ENCODE measurements at regions not wholly inside any gene's neighbourhood (a gene's known extent, or its start where the extent isn't known, plus 50 kb on each side); places are given as distances from the start of the nearest gene placed in this dataset.
"Not testable (repeated sequence)": the region's sequence is repeated elsewhere in the genome, so short reads cannot be mapped to it uniquely, and the experiment has no call there.

DNA sequence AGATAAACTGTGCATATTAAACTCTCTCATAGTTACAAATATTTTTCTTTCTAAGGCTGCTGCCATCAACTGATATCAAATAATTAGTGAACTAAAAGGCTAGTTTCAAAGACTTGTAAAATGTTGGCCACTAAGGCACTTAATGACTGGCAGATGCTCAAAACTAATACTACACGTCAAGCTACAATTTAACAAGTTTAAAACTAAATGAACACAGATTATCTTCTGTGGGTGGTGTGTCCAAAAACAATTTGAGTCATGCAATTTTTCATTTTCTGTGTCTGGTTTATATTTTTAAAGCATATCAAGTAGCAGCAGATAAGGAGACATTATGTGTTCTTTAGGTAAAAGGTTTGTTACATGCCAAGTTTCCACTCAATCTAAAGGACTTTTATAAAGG, 665.1 kb downstream of the EFNA5 start:
- Histone ChIP-seq H3K9ac (ENCODE audit: low read length) (no peak overlapping the region), H4K20me1 (ENCODE audit: insufficient read depth, low read length) (no peaks in the 10 kb centered on the region), H3K4me3 (ENCODE audit: low read length) (no peak overlapping the region), H3K36me3 (replicated peaks; ENCODE audit: low read depth, low read length) (no peaks in the 10 kb centered on the region), H3K27me3 (ENCODE audit: low read depth, low read length) (no peaks in the 10 kb centered on the region), H3K4me2 (ENCODE audit: low read length) (no peak overlapping the region), H3K79me2 (ENCODE audit: low read length) (no peaks in the 10 kb centered on the region), H2AFZ (ENCODE audit: low read depth, low read length) (no peak overlapping the region), H3K4me1 (ENCODE audit: low read length) (no peaks in the 10 kb centered on the region), H3K27ac (ENCODE audit: low read length) (no peak overlapping the region), H3K9me3 (ENCODE audit: insufficient read depth, low read length) (no peaks in the 10 kb centered on the region)
- TF ChIP-seq, protein P1, sequence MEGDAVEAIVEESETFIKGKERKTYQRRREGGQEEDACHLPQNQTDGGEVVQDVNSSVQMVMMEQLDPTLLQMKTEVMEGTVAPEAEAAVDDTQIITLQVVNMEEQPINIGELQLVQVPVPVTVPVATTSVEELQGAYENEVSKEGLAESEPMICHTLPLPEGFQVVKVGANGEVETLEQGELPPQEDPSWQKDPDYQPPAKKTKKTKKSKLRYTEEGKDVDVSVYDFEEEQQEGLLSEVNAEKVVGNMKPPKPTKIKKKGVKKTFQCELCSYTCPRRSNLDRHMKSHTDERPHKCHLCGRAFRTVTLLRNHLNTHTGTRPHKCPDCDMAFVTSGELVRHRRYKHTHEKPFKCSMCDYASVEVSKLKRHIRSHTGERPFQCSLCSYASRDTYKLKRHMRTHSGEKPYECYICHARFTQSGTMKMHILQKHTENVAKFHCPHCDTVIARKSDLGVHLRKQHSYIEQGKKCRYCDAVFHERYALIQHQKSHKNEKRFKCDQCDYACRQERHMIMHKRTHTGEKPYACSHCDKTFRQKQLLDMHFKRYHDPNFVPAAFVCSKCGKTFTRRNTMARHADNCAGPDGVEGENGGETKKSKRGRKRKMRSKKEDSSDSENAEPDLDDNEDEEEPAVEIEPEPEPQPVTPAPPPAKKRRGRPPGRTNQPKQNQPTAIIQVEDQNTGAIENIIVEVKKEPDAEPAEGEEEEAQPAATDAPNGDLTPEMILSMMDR (IDR thresholded peaks at IDR 0.05; ENCODE audit: low read depth, low read length), result no peak
- TF ChIP-seq EZH2phosphoT487 (IDR thresholded peaks at IDR 0.05; ENCODE audit: low read depth), result no peak

DNA sequence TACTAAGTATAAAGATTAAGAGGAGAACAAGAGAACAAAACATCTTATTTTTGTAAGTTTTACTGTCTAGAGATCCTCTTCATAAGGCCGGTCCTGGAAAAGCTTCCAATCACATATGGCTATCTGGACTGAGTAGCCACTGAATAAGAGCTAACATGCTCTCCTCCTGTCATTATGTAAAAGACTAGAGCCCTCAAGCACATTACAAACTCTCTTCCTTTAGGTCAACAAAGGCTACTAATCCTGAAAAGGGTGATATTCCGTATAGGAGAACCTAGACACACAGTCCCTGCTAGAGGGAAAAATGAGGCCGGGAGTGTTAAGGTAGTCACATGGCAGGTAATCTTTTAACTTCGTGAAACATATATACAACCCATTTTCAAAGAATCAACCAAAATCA, 665.6 kb downstream of the EFNA5 start:
- no peaks in the 10 kb centered on the region for H3K9me3 ChIP-seq (ENCODE audit: insufficient read depth, low read length)
- H3K4me1 ChIP-seq (ENCODE audit: low read length), result no peaks in the 10 kb centered on the region
- no peak overlapping the region for H2AFZ ChIP-seq (ENCODE audit: low read depth, low read length)
- no peaks in the 10 kb centered on the region for H3K79me2 ChIP-seq (ENCODE audit: low read length)
- H3K36me3 ChIP-seq (replicated peaks; ENCODE audit: low read depth, low read length), result no peaks in the 10 kb centered on the region
- H3K27ac ChIP-seq (ENCODE audit: low read length), result no peak overlapping the region
- no peak overlapping the region for H3K4me3 ChIP-seq (ENCODE audit: low read length)
- no peaks in the 10 kb centered on the region for H4K20me1 ChIP-seq (ENCODE audit: insufficient read depth, low read length)
- no peaks in the 10 kb centered on the region for H3K27me3 ChIP-seq (ENCODE audit: low read depth, low read length)
- no peak overlapping the region for H3K9ac ChIP-seq (ENCODE audit: low read length)
- TF ChIP-seq EZH2phosphoT487 (IDR thresholded peaks at IDR 0.05; ENCODE audit: low read depth), result no peak
- TF ChIP-seq, protein P1 (IDR thresholded peaks at IDR 0.05; ENCODE audit: low read depth, low read length), result no peak
- H3K4me2 ChIP-seq (ENCODE audit: low read length), result no peak overlapping the region

DNA sequence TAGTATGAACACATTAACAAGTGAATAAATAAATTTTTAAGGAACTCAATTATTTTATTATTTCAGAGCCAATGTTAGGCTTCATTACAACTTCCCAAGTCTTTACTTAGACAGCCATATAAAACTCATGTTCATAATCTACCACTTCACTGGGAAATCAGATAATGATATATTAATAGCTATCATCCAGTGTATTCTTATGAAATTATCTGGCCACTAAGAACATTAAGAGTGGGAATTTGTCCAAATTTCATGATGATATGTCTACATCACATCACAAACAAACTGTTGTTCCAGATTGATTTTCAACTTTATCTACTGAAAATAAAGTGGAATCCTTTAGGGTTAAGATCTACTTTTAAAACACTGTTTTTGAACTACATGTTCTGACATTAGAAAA, 668.6 kb downstream of the EFNA5 start:
- Histone ChIP-seq H3K4me1 (ENCODE audit: low read length) (no peaks in the 10 kb centered on the region), H3K79me2 (ENCODE audit: low read length) (no peaks in the 10 kb centered on the region), H3K27me3 (ENCODE audit: low read depth, low read length) (no peaks in the 10 kb centered on the region), H3K27ac (ENCODE audit: low read length) (no peak overlapping the region), H3K4me2 (ENCODE audit: low read length) (no peak overlapping the region), H3K9me3 (ENCODE audit: insufficient read depth, low read length) (no peaks in the 10 kb centered on the region), H3K36me3 (replicated peaks; ENCODE audit: low read depth, low read length) (no peaks in the 10 kb centered on the region), H2AFZ (ENCODE audit: low read depth, low read length) (no peak overlapping the region), H3K4me3 (ENCODE audit: low read length) (no peak overlapping the region), H4K20me1 (ENCODE audit: insufficient read depth, low read length) (no peaks in the 10 kb centered on the region), H3K9ac (ENCODE audit: low read length) (no peak overlapping the region)
- TF ChIP-seq, protein P1 (IDR thresholded peaks at IDR 0.05; ENCODE audit: low read depth, low read length), result no peak
- TF ChIP-seq EZH2phosphoT487 (IDR thresholded peaks at IDR 0.05; ENCODE audit: low read depth), result no peak

DNA sequence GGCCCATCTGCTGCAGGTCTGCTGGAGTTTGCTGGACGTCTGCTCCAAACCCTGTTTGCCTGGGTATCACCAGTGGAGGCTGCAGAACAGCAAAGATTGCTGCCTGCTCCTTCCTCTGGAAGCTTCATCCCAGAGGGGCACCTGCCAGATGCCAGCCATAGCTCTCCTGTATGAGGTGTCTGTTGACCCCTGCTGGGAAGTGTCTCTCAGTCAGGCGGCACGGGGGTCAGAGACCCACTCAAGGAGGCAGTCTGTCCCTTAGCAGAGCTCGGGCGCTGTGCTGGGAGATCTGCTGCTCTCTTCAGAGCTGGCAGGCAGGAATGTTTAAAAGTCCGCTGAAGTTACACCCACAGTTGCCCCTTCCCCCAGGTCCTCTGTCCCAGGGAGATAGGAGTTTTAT, 671.2 kb downstream of the EFNA5 start:
- H3K4me1 ChIP-seq (ENCODE audit: low read length); H3K27ac ChIP-seq (ENCODE audit: low read length); H3K27me3 ChIP-seq (ENCODE audit: low read depth, low read length); H3K9ac ChIP-seq (ENCODE audit: low read length); H3K9me3 ChIP-seq (ENCODE audit: insufficient read depth, low read length); H2AFZ ChIP-seq (ENCODE audit: low read depth, low read length); H4K20me1 ChIP-seq (ENCODE audit: insufficient read depth, low read length); H3K79me2 ChIP-seq (ENCODE audit: low read length); H3K36me3 ChIP-seq (replicated peaks; ENCODE audit: low read depth, low read length); H3K4me2 ChIP-seq (ENCODE audit: low read length); H3K4me3 ChIP-seq (ENCODE audit: low read length): not testable (repeated sequence)

DNA sequence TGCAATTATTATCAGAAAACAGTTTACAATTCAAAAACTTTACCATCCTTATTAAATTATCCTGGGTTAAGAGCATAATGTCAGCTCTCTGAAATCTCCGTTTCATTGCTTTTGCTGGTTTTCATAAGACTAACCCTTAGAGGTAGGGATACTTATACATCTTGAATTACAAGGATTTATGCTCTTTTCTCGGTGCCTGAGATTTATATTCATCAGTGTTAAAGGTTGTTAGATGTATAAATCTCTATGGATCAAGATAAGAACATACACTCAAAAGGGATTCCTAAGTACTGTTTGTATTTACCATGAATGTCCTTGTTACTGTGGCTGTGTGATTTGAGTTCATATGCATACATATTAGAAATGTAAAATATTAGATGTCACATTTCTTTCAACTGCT, 684.7 kb downstream of the EFNA5 start:
- Histone ChIP-seq H3K36me3 (replicated peaks; ENCODE audit: low read depth, low read length) (no peaks in the 10 kb centered on the region), H3K79me2 (ENCODE audit: low read length) (no peaks in the 10 kb centered on the region), H4K20me1 (ENCODE audit: insufficient read depth, low read length) (no peaks in the 10 kb centered on the region), H3K27ac (ENCODE audit: low read length) (no peak overlapping the region), H3K4me1 (ENCODE audit: low read length) (no peaks in the 10 kb centered on the region), H3K4me3 (ENCODE audit: low read length) (no peak overlapping the region), H3K27me3 (ENCODE audit: low read depth, low read length) (no peaks in the 10 kb centered on the region), H3K4me2 (ENCODE audit: low read length) (no peak overlapping the region), H2AFZ (ENCODE audit: low read depth, low read length) (no peak overlapping the region; the same call in 1 of the 2 replicates), H3K9me3 (ENCODE audit: insufficient read depth, low read length) (no peaks in the 10 kb centered on the region), H3K9ac (ENCODE audit: low read length) (no peak overlapping the region)
- TF ChIP-seq EZH2phosphoT487 (IDR thresholded peaks at IDR 0.05; ENCODE audit: low read depth), result no peak
- TF ChIP-seq, protein P1 (IDR thresholded peaks at IDR 0.05; ENCODE audit: low read depth, low read length), result no peak
